ENCODE measurements at regions not wholly inside any gene's neighbourhood (a gene's known extent, or its start where the extent isn't known, plus 50 kb on each side); places are given as distances from the start of the nearest gene placed in this dataset.
A peak's percentile ranks its signal among the peaks of the same experiment; 100 is the strongest.

GRCh38 chr2:113838744-113839444 lies 51.0 kb upstream of the ACTR3 start (continued):
- TF ChIP-seq ZNF607 (CRISPR knock-in tag; IDR thresholded peaks at IDR 0.05; ENCODE audit: borderline replicate concordance) (no peak), TP53 (CRISPR knock-in tag; conservative IDR thresholded peaks at IDR 0.05) (no peak), ZNF362 (CRISPR knock-in tag; IDR thresholded peaks at IDR 0.05; ENCODE audit: borderline replicate concordance) (peak; percentile 47; the same call in 1 of the 2 replicates), NFKBIZ (CRISPR knock-in tag; IDR thresholded peaks at IDR 0.05) (no peak), ZNF101 (CRISPR knock-in tag; IDR thresholded peaks at IDR 0.05; ENCODE audit: borderline replicate concordance, low read depth) (no peak), ZBTB38 (CRISPR knock-in tag; IDR thresholded peaks at IDR 0.05) (no peak), RFX5 (IDR thresholded peaks at IDR 0.05; ENCODE audit: low read depth, low read length) (no peak), NCOA2 (CRISPR knock-in tag; IDR thresholded peaks at IDR 0.05) (peak; percentile 65), EEA1 (CRISPR knock-in tag; IDR thresholded peaks at IDR 0.05; ENCODE audit: borderline replicate concordance) (no peak), SP5 (CRISPR knock-in tag; IDR thresholded peaks at IDR 0.05; ENCODE audit: borderline replicate concordance, low read depth) (0 out of 2 replicates have a peak, but pooled peaks have one; percentile 25), HNF4A (CRISPR knock-in tag; IDR thresholded peaks at IDR 0.05) (peak; percentile 87), HNF1B (CRISPR knock-in tag; IDR thresholded peaks at IDR 0.05) (peak; percentile 30; the same call in 1 of the 2 replicates), ZMYM4 (CRISPR knock-in tag; IDR thresholded peaks at IDR 0.05) (0 out of 2 replicates have a peak, but pooled peaks have one; percentile 29), HINFP (CRISPR knock-in tag; IDR thresholded peaks at IDR 0.05; ENCODE audit: low read depth) (no peak), SP140L (CRISPR knock-in tag; IDR thresholded peaks at IDR 0.05; ENCODE audit: borderline replicate concordance) (0 out of 2 replicates have a peak, but pooled peaks have one; percentile 52), SALL1 (CRISPR knock-in tag; IDR thresholded peaks at IDR 0.05) (peak; percentile 77; the same call in 1 of the 2 replicates), ZZZ3 (CRISPR knock-in tag; IDR thresholded peaks at IDR 0.05; ENCODE audit: borderline replicate concordance) (no peak), EP300 (IDR thresholded peaks at IDR 0.05; ENCODE audit: low read depth in 2 of 2, low read length in 2 of 2) (peak in 1 of 2 experiments; percentile 36; a peak in 1 of 4 replicates), EP300 (CRISPR knock-in tag; IDR thresholded peaks at IDR 0.05; ENCODE audit: borderline replicate concordance) (peak; percentile 11; the same call in 1 of the 2 replicates), LCORL (IDR thresholded peaks at IDR 0.05) (no peak), LCORL (CRISPR knock-in tag; IDR thresholded peaks at IDR 0.05) (0 out of 2 replicates have a peak, but pooled peaks have one; percentile 54), BHLHE40 (IDR thresholded peaks at IDR 0.05; ENCODE audit: low read length) (no peak), FOXP4 (CRISPR knock-in tag; IDR thresholded peaks at IDR 0.05) (peak; percentile 40), KDM6A (CRISPR knock-in tag; IDR thresholded peaks at IDR 0.05; ENCODE audit: low read depth) (peak; percentile 44; the same call in 1 of the 2 replicates), SOX6 (IDR thresholded peaks at IDR 0.05) (no peak), SOX6 (CRISPR knock-in tag; IDR thresholded peaks at IDR 0.05) (peak; percentile 76)
